C4-2B (cell line): ENCODE measurements at regions not wholly inside any gene's neighbourhood (a gene's known extent, or its start where the extent isn't known, plus 50 kb on each side); places are given as distances from the start of the nearest gene placed in this dataset.

Experiments
- CTCF ChIP-seq: fragments of 450-650 bp; conservative IDR thresholded peaks from 2 replicates; pipeline ENCODE4 v1.5.1; 2017; ENCODE audit warnings: mild to moderate bottlenecking
- ZFX ChIP-seq: fragments of 450-650 bp; IDR thresholded peaks from 2 replicates; pipeline ENCODE4 v1.6.1; 2017

- no peak for TF ChIP-seq CTCF
- no peak for TF ChIP-seq ZFX
Measured at GRCh38 chr7:54354436-54354835, 187.7 kb upstream of the VSTM2A start.
